ENCODE measurements at regions not wholly inside any gene's neighbourhood (a gene's known extent, or its start where the extent isn't known, plus 50 kb on each side); places are given as distances from the start of the nearest gene placed in this dataset.
A peak's percentile ranks its signal among the peaks of the same experiment; 100 is the strongest.

DNA sequence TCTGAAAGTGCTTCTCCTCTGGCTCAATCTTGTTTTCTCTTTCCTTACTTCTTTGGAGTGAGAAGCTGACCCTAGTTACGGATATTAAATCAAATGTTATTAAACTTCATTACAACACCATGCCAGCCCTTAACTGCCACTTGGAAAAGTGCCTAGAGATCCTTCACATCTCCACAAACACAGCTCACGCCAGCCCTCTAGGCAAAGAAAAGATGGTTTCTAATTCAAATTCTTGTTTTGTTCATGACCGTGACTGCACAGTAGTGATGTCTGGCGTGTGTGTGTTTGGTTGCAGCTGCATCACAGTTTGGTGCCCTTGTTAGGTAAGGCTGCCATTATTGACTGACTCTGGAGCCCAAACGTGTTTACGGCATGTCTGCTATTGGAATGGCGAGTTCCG is 113.0 kb downstream of the BEGAIN start:
- H3K4me3 Mint-ChIP-seq, result no peak overlapping the region
- H3K27ac Mint-ChIP-seq, result no peak overlapping the region
- H3K4me1 Mint-ChIP-seq, result peaks cover 11% of the 10 kb centered on the region
- no peaks in the 10 kb centered on the region for H3K27me3 Mint-ChIP-seq
- ATAC-seq, result no peak
- DNase-seq, result no peak
- no peaks in the 10 kb centered on the region for H3K9me3 Mint-ChIP-seq

DNA sequence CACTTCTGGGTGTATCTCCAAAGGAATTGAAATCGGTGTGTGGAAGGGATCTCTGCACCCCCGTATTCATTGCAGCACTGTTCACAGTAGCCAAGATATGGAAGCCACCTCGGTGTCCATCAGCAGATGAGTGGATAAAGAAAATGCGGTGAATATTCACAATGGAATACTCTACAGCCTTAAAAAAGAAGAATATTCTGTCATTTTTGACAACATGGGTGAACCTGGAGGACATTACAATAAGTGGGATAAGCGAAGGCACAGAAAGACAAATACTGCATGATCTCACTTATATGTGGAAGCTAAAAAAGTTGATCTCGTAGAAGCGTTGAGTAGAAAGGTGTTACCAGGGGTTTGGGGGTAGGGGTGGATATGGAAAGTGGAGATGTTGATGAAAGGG is 111.9 kb downstream of the BEGAIN start:
- Mint-ChIP-seq H3K27me3 (no peaks in the 10 kb centered on the region), H3K4me3 (no peak overlapping the region), H3K27ac (no peak overlapping the region), H3K9me3 (no peaks in the 10 kb centered on the region), H3K4me1 (peaks cover 3% of the 10 kb centered on the region)
- ATAC-seq (no peak), DNase-seq (no peak)

DNA sequence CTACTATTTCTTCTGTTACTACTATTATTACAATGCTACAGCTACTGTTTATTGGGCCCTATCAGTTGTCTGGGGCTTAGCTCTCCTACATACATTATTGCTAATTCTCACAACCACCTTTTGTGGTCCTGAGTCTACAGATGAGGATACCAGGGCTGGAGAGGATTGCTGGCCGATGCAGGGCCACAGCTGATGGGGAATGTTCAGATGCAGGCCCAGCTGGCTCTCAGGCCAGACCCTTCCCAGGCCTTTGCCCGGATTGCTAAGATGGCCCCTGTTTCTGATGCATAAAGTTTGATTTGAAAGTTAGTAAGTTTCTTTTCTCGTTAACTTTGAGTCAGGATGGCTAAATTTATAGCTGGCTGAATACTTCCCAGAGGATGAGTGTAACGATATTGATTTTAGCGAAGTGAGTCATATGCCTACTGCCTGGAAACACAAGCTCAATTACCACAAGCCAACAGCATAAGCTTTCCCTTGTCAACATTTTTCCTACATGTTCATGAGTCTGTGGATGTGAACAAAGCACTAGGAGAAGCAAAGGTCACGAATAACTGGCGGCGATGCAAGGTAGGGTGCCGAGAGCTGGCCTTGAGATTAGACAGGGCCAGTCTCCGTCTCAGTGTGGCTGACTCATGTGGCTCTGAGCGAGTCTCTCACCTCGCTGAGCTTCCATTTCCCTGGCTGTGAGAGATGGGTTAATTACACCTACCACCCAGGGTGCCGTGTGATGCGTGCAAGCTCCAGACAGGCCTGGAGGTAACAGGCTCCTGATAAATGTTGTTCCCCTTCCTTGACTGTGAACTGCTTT is 111.0 kb downstream of the BEGAIN start:
- Mint-ChIP-seq H3K4me3 (no peak overlapping the region), H3K27me3 (no peaks in the 10 kb centered on the region), H3K9me3 (no peaks in the 10 kb centered on the region), H3K27ac (peak overlapping the region in 1 of 2 donors; percentile 21), H3K4me1 (no peaks in the 10 kb centered on the region)
- DNase-seq (no peak), ATAC-seq (no peak)

DNA sequence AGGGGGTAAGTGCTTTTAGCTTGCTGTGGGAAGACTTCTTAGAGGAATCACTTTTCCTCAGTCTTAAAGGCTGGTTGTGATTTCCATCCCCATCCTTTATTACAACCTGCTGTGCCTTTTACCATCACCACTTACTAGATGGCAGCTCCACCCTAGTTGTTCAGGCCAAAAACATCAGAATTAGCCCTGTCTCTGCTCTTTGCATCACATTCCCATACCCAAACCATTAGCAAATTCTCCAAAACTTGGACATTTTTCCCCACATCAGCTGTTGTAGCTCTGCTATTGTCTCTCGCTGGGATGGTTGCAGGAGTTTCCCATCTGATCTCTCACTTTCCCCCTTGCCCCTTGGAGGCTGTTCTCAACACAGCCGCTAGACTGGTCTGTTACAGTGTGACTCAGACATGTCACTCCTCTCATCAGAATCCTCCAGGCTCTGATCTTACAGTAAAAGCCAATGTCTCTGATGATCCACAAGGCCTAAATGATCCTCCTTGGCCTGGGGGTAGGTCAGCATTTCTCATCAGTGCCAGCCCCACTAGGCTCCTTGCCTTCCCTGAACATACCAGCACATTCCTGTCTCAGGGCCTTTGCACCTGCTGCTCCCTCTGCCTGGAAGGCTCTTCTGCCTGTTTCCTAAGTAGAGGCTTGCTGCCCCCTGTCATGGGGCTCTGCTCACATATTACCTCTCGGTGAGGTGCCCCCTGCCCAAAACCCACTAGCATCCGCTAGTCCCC is 102.5 kb downstream of the BEGAIN start:
- Mint-ChIP-seq H3K27ac (no peak overlapping the region), H3K4me3 (no peak overlapping the region), H3K27me3 (no peaks in the 10 kb centered on the region), H3K4me1 (peaks cover 22% of the 10 kb centered on the region), H3K9me3 (no peaks in the 10 kb centered on the region)
- DNase-seq (no peak), ATAC-seq (no peak)

DNA sequence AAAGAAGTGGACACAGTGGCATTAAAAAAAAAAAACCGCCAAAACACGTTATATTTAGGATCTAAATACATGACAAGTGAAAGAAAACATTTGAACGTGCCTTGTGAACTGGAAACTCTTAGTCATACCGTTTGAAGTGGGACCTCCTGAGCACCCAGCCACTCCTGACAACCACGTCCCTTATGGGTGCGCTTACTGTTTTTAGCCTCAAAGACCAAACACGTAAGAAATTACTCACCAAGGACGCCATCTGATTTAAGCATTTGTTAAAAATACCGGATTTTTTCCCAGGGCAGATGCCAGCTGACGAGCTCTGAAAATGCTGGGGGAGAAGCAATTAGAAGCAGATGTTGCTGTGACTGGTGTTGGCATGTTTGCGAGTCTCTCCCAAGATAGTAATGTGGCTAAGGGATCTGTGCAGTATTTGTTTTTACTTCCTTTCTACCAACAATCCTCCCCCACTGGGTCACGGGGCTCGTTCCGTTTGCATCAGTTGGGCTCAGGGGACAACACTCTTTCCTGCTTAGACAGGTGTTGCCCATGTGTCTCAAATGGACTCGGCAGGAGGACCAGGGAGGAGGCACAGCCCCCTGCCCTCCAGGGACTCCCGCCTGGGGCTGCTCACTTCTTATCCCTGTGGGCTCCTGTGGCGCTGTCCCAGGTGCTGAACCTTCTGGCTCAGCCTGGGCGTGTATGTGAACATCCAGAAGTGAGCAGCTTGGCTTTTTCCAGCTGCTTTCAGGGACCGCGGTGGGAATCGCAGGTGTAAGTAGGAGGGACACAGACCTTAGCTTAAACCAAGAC is 101.0 kb downstream of the BEGAIN start:
- H3K27ac Mint-ChIP-seq, result no peak overlapping the region
- no peak overlapping the region for H3K4me3 Mint-ChIP-seq
- peak; percentile 36 to 42 for DNase-seq
- H3K9me3 Mint-ChIP-seq, result no peaks in the 10 kb centered on the region
- ATAC-seq, result peak; percentile 60
- no peaks in the 10 kb centered on the region for H3K27me3 Mint-ChIP-seq
- peaks cover 22% of the 10 kb centered on the region for H3K4me1 Mint-ChIP-seq

All from stimulated activated naive CD8-positive, alpha-beta T cell treated with anti-CD3 and anti-CD28 coated beads, Interleukin-15, amount 100 ng/mL, for 72 hours (primary cell).